HG03045 (cell line): ENCODE measurements at regions not wholly inside any gene's neighbourhood (a gene's known extent, or its start where the extent isn't known, plus 50 kb on each side); places are given as distances from the start of the nearest gene placed in this dataset.
"Not testable (repeated sequence)": the region's sequence is repeated elsewhere in the genome, so short reads cannot be mapped to it uniquely, and the experiment has no call there.

Experiments used
- ATAC-seq: cut with Tn5 transposase; IDR thresholded peaks from one replicate; pipeline ENCODE4 v1.9.1; 2021; ENCODE audit warnings: mild to moderate bottlenecking, moderate library complexity; ENCODE audit not compliant: unreplicated experiment

DNA sequence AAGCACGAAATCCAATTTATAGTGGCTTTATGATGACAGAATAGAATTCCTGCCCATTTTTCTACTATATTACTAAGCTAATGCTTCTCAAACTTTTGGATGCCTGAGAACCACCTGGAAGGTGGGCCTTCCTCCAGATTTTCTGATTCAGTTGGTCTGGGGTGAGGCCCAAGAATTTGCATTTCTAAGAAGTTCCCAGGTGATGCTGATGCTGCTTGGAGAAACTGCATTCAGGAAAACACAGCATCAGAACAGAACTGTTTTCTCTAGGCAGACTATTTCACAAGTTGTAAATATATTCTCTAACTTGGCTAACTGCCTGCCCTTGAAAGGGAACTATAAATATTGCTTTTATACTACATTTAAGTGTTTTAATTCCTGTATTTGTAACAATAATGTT lies 644.9 kb upstream of the DPPA4 start:
- ATAC-seq = no peak

GRCh38 chr3:109984976-109985375 lies 647.6 kb upstream of the DPPA4 start:
- ATAC-seq = no peak

- no peak for ATAC-seq
Measured at GRCh38 chr3:109985943-109986555, 648.7 kb upstream of the DPPA4 start.

- ATAC-seq = no peak
Measured at GRCh38 chr3:109994853-109995252, 657.5 kb upstream of the DPPA4 start.

- ATAC-seq = no peak
Measured at GRCh38 chr3:109995377-109995776, 658.0 kb upstream of the DPPA4 start.

DNA sequence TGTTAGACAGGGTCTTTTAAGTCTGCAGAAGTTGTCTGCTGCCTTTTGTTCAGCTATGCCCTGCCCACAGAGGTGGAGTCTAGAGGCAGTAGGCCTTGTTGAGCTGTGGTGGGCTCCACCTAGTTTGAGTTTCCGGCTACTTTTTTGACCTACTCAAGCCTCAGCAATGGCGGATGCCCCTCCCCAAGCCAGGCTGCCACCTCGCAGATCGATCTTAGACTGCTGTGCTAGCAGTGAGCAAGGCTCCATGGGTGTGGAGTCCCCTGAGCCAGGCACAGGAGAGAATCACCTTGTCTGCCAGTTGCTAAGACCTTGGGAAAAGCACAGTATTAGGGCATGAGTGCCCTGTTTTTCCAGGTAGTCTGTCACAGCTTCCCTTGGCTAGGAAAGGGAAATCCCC lies 664.6 kb upstream of the DPPA4 start:
- not testable (repeated sequence) for ATAC-seq

DNA sequence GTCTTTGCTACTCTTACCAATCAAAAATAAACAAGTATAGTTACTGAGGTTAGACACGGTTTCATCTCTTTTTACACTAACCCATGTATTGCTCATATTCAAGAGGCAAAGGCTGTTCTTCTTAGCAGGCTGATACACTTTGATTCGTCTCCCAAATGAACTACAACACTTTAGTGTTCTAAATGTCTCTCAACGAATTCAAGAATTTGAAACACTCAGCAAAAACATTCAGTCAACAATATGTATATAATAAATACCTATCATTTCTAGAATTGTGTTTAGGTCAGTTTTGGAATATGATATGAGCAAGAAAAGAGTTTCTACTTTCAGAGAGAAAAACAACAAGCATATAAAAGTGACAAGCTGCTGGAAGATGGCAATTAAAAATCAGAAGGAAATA lies 669.6 kb upstream of the DPPA4 start:
- ATAC-seq = no peak

GRCh38 chr3:110015231-110015963 lies 678.1 kb upstream of the DPPA4 start:
- ATAC-seq = no peak

- ATAC-seq = no peak
Measured at GRCh38 chr3:110016235-110016815, 679.0 kb upstream of the DPPA4 start.

- ATAC-seq = no peak
Measured at GRCh38 chr3:110017304-110017703, 680.0 kb upstream of the DPPA4 start.

GRCh38 chr3:110021659-110022058 lies 684.3 kb upstream of the DPPA4 start:
- ATAC-seq = no peak

DNA sequence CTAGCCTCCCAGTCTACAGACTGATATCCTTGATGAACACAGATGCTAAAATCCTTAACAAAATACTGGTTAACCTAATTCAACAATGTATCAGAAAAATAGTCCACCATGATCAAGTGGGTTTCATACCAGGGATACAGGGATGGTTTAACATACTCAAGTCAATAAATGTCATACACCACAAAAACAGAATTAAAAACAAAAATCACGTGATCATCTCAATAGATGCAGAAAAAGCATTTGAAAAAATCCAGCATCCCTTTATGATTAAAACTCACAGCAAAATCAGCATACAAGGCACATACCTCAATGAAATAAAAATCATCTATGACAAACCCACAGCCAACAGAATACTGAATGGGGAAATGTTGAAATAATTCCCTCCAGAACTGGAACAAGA lies 685.7 kb upstream of the DPPA4 start:
- ATAC-seq = not testable (repeated sequence)

DNA sequence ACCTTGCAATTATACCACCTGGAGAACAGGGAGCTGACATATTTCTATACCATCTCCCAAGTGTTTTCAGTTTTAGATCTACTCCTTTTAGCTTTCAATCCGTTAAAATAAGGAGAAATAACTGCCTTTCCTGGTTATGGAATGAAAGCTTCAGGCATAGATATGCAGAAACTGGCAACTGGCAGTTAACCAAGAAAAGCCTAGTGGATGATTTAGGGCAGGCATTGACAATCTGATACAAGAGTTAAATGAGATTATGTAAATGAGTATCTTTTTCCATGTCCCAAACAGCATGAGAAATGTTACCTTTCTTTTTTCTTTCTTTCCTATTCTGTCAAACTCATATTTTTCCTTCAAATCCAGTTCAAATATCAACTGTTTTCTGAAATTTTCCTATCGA lies 689.1 kb upstream of the DPPA4 start:
- ATAC-seq = no peak

GRCh38 chr3:110027446-110028080 lies 690.2 kb upstream of the DPPA4 start:
- ATAC-seq = no peak

GRCh38 chr3:110031975-110032374 lies 694.6 kb upstream of the DPPA4 start:
- ATAC-seq = no peak

GRCh38 chr3:110059431-110059830 lies 722.1 kb upstream of the DPPA4 start:
- ATAC-seq = no peak

GRCh38 chr3:110062716-110063115 lies 725.4 kb upstream of the DPPA4 start:
- ATAC-seq = no peak

- no peak for ATAC-seq
Measured at GRCh38 chr3:110063178-110063577, 725.8 kb upstream of the DPPA4 start.

GRCh38 chr3:110066206-110066605 lies 728.9 kb upstream of the DPPA4 start:
- ATAC-seq = no peak

DNA sequence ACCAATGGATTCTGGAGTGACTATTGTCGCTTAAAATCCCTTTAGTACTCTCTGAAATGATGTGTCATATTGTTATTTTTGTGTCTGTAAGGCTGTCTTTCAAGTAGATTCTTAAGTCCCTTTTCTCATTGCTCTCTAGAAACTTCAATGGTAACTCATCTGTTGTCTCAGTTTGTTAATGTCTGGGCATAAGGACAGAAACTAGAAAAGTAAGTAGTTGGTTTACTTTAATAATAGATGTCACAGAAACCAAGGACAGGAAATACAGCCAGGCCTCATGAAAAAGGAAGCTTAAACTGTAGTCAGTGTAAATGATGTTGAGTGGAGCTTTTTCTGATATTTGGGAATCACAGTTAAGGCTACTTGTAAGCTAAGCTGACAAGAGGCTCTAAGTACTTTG lies 730.2 kb upstream of the DPPA4 start:
- ATAC-seq = no peak

DNA sequence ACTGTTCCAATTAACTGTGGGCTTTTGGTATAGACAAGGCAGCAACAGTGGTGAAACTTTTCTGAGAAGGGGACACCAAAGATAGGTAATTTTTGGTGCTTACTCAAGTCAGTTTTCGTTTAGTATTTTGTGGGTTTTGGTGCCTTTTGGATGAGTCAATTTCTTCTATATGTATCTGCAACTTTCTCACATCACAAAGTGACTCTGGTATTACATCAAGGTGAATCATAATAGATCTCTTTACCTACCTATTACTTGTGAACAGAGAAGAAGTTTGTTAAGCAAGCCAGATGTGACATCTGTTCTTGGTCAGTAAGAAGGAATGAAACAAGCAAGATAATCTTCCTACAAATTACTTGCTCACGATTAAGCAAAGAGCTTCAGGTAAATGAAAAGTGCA lies 732.4 kb upstream of the DPPA4 start:
- no peak for ATAC-seq
